ENCODE measurements at regions not wholly inside any gene's neighbourhood (a gene's known extent, or its start where the extent isn't known, plus 50 kb on each side); places are given as distances from the start of the nearest gene placed in this dataset.

- TF ChIP-seq CTCF (IDR thresholded peaks at IDR 0.05; ENCODE audit: insufficient read depth, low read depth, low read length) = no peak
- TF ChIP-seq EZH2 (IDR thresholded peaks at IDR 0.05; ENCODE audit: insufficient read depth, low read length) = no peak
These were observed 222.4 kb upstream of the UBL3 start for GRCh38 chr13:30072818-30073186.

All from astrocyte (in vitro differentiated cells and primary cell).